SK-N-MC (cell line): ENCODE measurements at regions not wholly inside any gene's neighbourhood (a gene's known extent, or its start where the extent isn't known, plus 50 kb on each side); places are given as distances from the start of the nearest gene placed in this dataset.

Experiments
- DNase-seq: peaks from one replicate; pipeline ENCODE4 v3.0.0-alpha.2; 2011; ENCODE audit warnings: low read depth, low spot score
- H3K27ac ChIP-seq: fragments of 200-600 bp; sonication (generic); 2 replicates; pipeline ENCODE4 v1.5.1; 2016; ENCODE audit warnings: mixed run types
- H3K36me3 ChIP-seq: fragments of 200-600 bp; sonication (generic); 2 replicates; pipeline ENCODE4 v1.6.1; 2017; ENCODE audit warnings: antibody characterized with exemption, low read length, mixed read lengths; ENCODE audit not compliant: insufficient read depth
- H3K4me3 ChIP-seq: fragments of 200-600 bp; sonication (generic); 2 replicates; pipeline ENCODE4 v1.5.1; 2016
- H3K9ac ChIP-seq: fragments of 200-600 bp; sonication (generic); 2 replicates; pipeline ENCODE4 v1.8.0; 2017; ENCODE audit warnings: mixed run types, mixed read lengths; ENCODE audit not compliant: insufficient read length
- H3K9me3 ChIP-seq: fragments of 200-600 bp; sonication (generic); 2 replicates; pipeline ENCODE4 v1.6.1; 2017; ENCODE audit warnings: low read depth, mild to moderate bottlenecking, antibody characterized with exemption, low read length, moderate library complexity, mixed read lengths
- EZH2 ChIP-seq: fragments of 200-600 bp; sonication (generic); IDR thresholded peaks from one replicate; pipeline ENCODE4 v1.6.1; 2017; ENCODE audit warnings: antibody characterized with exemption
- FOXP2 ChIP-seq: optimal IDR thresholded peaks from 2 replicates; pipeline ENCODE3; 2011; ENCODE audit warnings: mild to moderate bottlenecking, moderate library complexity; ENCODE audit not compliant: insufficient read depth; ENCODE audit errors: extremely low read length, control extremely low read depth
- POLR2AphosphoS5 ChIP-seq: IDR thresholded peaks from 2 replicates; pipeline ENCODE4 v1.6.1; 2012; ENCODE audit warnings: mild to moderate bottlenecking, low read depth, low read length, borderline replicate concordance

- no peaks in the 10 kb centered on the region for H3K9me3 ChIP-seq
- H3K36me3 ChIP-seq, result no peaks in the 10 kb centered on the region
- H3K9ac ChIP-seq, result no peak overlapping the region
- DNase-seq, result no peak
- TF ChIP-seq EZH2 (no peak), FOXP2 (no peak), POLR2AphosphoS5 (no peak)
- no peak overlapping the region for H3K27ac ChIP-seq
- no peak overlapping the region for H3K4me3 ChIP-seq
These were observed 96.0 kb upstream of the BDNF start for GRCh38 chr11:27795955-27796861.

- Histone ChIP-seq H3K9ac (no peak overlapping the region), H3K36me3 (no peaks in the 10 kb centered on the region), H3K9me3 (no peaks in the 10 kb centered on the region), H3K27ac (no peak overlapping the region), H3K4me3 (no peak overlapping the region)
- TF ChIP-seq FOXP2 (no peak), EZH2 (no peak), POLR2AphosphoS5 (no peak)
- DNase-seq, result no peak
These were observed 86.6 kb upstream of the BDNF start for GRCh38 chr11:27786864-27787263.

- DNase-seq, result no peak
- TF ChIP-seq POLR2AphosphoS5 (no peak), FOXP2 (no peak), EZH2 (no peak)
- H3K9me3 ChIP-seq, result no peaks in the 10 kb centered on the region
- H3K27ac ChIP-seq, result no peak overlapping the region
- H3K9ac ChIP-seq, result no peak overlapping the region
- H3K36me3 ChIP-seq, result no peaks in the 10 kb centered on the region
- H3K4me3 ChIP-seq, result no peak overlapping the region
These were observed 86.1 kb upstream of the BDNF start for GRCh38 chr11:27786331-27786730.

GRCh38 chr11:27783701-27784355, 83.6 kb upstream of the BDNF start:
- DNase-seq, result no peak

GRCh38 chr11:27777033-27777432, 76.8 kb upstream of the BDNF start:
- no peak overlapping the region for H3K4me3 ChIP-seq
- no peak for DNase-seq
- H3K36me3 ChIP-seq, result no peaks in the 10 kb centered on the region
- H3K9me3 ChIP-seq, result no peaks in the 10 kb centered on the region
- TF ChIP-seq POLR2AphosphoS5, result no peak
- no peak for TF ChIP-seq EZH2
- TF ChIP-seq FOXP2, result no peak
- H3K27ac ChIP-seq, result no peak overlapping the region
- H3K9ac ChIP-seq, result no peak overlapping the region

More at GRCh38 chr11:27783701-27784355, 83.6 kb upstream of the BDNF start:
- Histone ChIP-seq H3K27ac (no peak overlapping the region), H3K9ac (no peak overlapping the region), H3K9me3 (no peaks in the 10 kb centered on the region), H3K36me3 (no peaks in the 10 kb centered on the region), H3K4me3 (no peak overlapping the region)
- TF ChIP-seq FOXP2 (no peak), EZH2 (no peak), POLR2AphosphoS5 (no peak)

GRCh38 chr11:27773884-27774283, 73.6 kb upstream of the BDNF start:
- Histone ChIP-seq H3K9ac (no peak overlapping the region), H3K9me3 (no peaks in the 10 kb centered on the region), H3K36me3 (no peaks in the 10 kb centered on the region), H3K27ac (no peak overlapping the region), H3K4me3 (no peak overlapping the region)
- no peak for TF ChIP-seq FOXP2
- TF ChIP-seq EZH2, result no peak
- TF ChIP-seq POLR2AphosphoS5, result no peak
- DNase-seq, result no peak

GRCh38 chr11:27771516-27771915, 71.3 kb upstream of the BDNF start:
- no peak for TF ChIP-seq FOXP2
- no peak for TF ChIP-seq POLR2AphosphoS5
- no peak for TF ChIP-seq EZH2
- no peak overlapping the region for H3K27ac ChIP-seq
- no peak overlapping the region for H3K4me3 ChIP-seq
- H3K9me3 ChIP-seq, result no peaks in the 10 kb centered on the region
- H3K36me3 ChIP-seq, result no peaks in the 10 kb centered on the region
- H3K9ac ChIP-seq, result no peak overlapping the region
- DNase-seq, result no peak

- Histone ChIP-seq H3K9ac (no peak overlapping the region), H3K36me3 (no peaks in the 10 kb centered on the region), H3K4me3 (no peak overlapping the region), H3K27ac (no peak overlapping the region), H3K9me3 (no peaks in the 10 kb centered on the region)
- no peak for DNase-seq
- TF ChIP-seq EZH2, result no peak
- TF ChIP-seq POLR2AphosphoS5, result no peak
- no peak for TF ChIP-seq FOXP2
These were observed 70.3 kb upstream of the BDNF start for GRCh38 chr11:27770576-27770975.
